H1 (cell line): ENCODE measurements at regions not wholly inside any gene's neighbourhood (a gene's known extent, or its start where the extent isn't known, plus 50 kb on each side); places are given as distances from the start of the nearest gene placed in this dataset.

Experiments used
- CTCF ChIA-PET: fragments of 300-600 bp; sonication (Branson Sonifier 250); formaldehyde crosslinking; loops from one replicate; lab custom pipeline; 2021; ENCODE audit not compliant: partially characterized antibody; lab: Charles Lee
- POLR2A ChIA-PET: fragments of 300-600 bp; sonication (Branson Sonifier 250); formaldehyde crosslinking; loops from one replicate; lab custom pipeline; 2021; ENCODE audit warnings: inconsistent platforms; ENCODE audit not compliant: partially characterized antibody; lab: Charles Lee
- DNase-seq, 2 experiments: peaks; one replicate each; pipeline versions ENCODE4 v3.0.0 to v3.0.0-alpha.2; 2010 to 2022; ENCODE audit warnings: low spot score in 2 of 2, low read depth in 1 of 2, mixed read lengths in 1 of 2
- FAIRE-seq: peaks from 2 replicates; lab custom pipeline; 2011; peaks lifted over from hg19 to GRCh38; lab: Jason Lieb, UNC
- H2AFZ ChIP-seq: 2 replicates; pipeline ENCODE4 v1.8.1; 2012; ENCODE audit warnings: low read length, inconsistent platforms
- H2AK5ac ChIP-seq: 2 replicates; pipeline ENCODE4 v1.6.1; 2013; ENCODE audit warnings: low read depth, low read length
- H2BK120ac ChIP-seq: replicated peaks from 2 replicates; pipeline ENCODE3; 2013; ENCODE audit warnings: low read depth, low read length, inconsistent platforms
- H2BK12ac ChIP-seq: 2 replicates; pipeline ENCODE4 v1.6.1; 2013; ENCODE audit warnings: low read depth, low read length
- H2BK15ac ChIP-seq: 2 replicates; pipeline ENCODE4 v1.6.1; 2013; ENCODE audit warnings: low read length
- H2BK20ac ChIP-seq: 2 replicates; pipeline ENCODE4 v1.6.1; 2013; ENCODE audit warnings: low read length
- H2BK5ac ChIP-seq: 2 replicates; pipeline ENCODE4 v1.6.1; 2013; ENCODE audit warnings: low read depth, low read length
- H3K14ac ChIP-seq: 2 replicates; pipeline ENCODE4 v1.6.1; 2013; ENCODE audit warnings: inconsistent platforms; ENCODE audit not compliant: insufficient read length
- H3K18ac ChIP-seq: 2 replicates; pipeline ENCODE4 v1.6.1; 2013; ENCODE audit warnings: low read length; ENCODE audit errors: extremely low read depth
- H3K23ac ChIP-seq: 2 replicates; pipeline ENCODE4 v1.6.1; 2013; ENCODE audit warnings: inconsistent platforms; ENCODE audit not compliant: insufficient read length
- H3K23me2 ChIP-seq: 2 replicates; pipeline ENCODE4 v1.6.1; 2013; ENCODE audit warnings: low read depth, low read length
- H3K27ac ChIP-seq: 2 replicates; pipeline ENCODE4 v1.6.1; 2011; ENCODE audit warnings: low read depth, low read length, inconsistent platforms
- H3K27me3 ChIP-seq, 4 experiments: replicated peaks in 1 of 4; 1 replicate in 1 of 4; 2 replicates in 3 of 4; pipeline versions ENCODE4 v1.6.1 to v1.8.1; 2011 to 2013; ENCODE audit warnings: low read length in 3 of 4, mild to moderate bottlenecking in 3 of 4, inconsistent platforms in 2 of 4, mixed read lengths in 2 of 4, moderate library complexity in 1 of 4; ENCODE audit not compliant: control insufficient read depth in 3 of 4, insufficient read depth in 3 of 4; ENCODE audit errors: extremely low read depth in 1 of 4
- H3K36me3 ChIP-seq, 4 experiments: 2 replicates each; pipeline versions ENCODE4 v1.6.1 to v1.8.1; 2011 to 2013; ENCODE audit warnings: mild to moderate bottlenecking in 4 of 4, low read length in 3 of 4, moderate library complexity in 2 of 4, control low read depth in 1 of 4, inconsistent platforms in 1 of 4; ENCODE audit not compliant: insufficient read depth in 4 of 4, control insufficient read depth in 2 of 4
- H3K4ac ChIP-seq: replicated peaks from 2 replicates; pipeline ENCODE3; 2013; ENCODE audit warnings: low read length, low read depth, mixed read lengths, inconsistent platforms; ENCODE audit not compliant: insufficient read length
- H3K4me1 ChIP-seq, 4 experiments: replicated peaks in 1 of 4; 1 replicate in 1 of 4; 2 replicates in 3 of 4; pipeline versions ENCODE4 v1.6.1 to v1.8.1; 2011 to 2013; ENCODE audit warnings: low read length in 3 of 4, inconsistent platforms in 2 of 4, mixed read lengths in 1 of 4; ENCODE audit not compliant: insufficient read depth in 4 of 4, control insufficient read depth in 3 of 4
- H3K4me2 ChIP-seq, 2 experiments: 2 replicates each; pipeline versions ENCODE4 v1.6.1 to v1.8.1; 2011 to 2013; ENCODE audit warnings: low read depth in 2 of 2, low read length in 2 of 2, control low read depth in 1 of 2, inconsistent platforms in 1 of 2, mild to moderate bottlenecking in 1 of 2; ENCODE audit not compliant: insufficient read depth in 1 of 2
- H3K4me3 ChIP-seq, 4 experiments: fragments of 200-600, 300-600 bp in 1 of 4; sonication (generic), shearing (Covaris generic), sonication (Bioruptor Twin) in 1 of 4; 2 replicates each; pipeline versions ENCODE4 v1.5.1 to v1.8.1; 2011 to 2016; ENCODE audit warnings: low read length in 4 of 4, low read depth in 3 of 4, control low read depth in 2 of 4, inconsistent platforms in 2 of 4, mild to moderate bottlenecking in 2 of 4, mixed read lengths in 1 of 4, moderate library complexity in 1 of 4; ENCODE audit not compliant: insufficient read depth in 2 of 4; ENCODE audit errors: extremely low read depth in 1 of 4
- H3K56ac ChIP-seq: replicated peaks from 2 replicates; pipeline ENCODE3; 2013; ENCODE audit warnings: low read depth, mild to moderate bottlenecking, mixed read lengths, low read length, inconsistent platforms; ENCODE audit not compliant: insufficient read length
- H3K79me1 ChIP-seq: 2 replicates; pipeline ENCODE4 v1.6.1; 2013; ENCODE audit warnings: low read depth, low read length, control low read depth
- H3K79me2 ChIP-seq, 2 experiments: 2 replicates each; pipeline versions ENCODE4 v1.6.1 to v1.8.1; 2012 to 2013; ENCODE audit warnings: low read length in 2 of 2, mild to moderate bottlenecking in 2 of 2, inconsistent platforms in 1 of 2; ENCODE audit not compliant: insufficient read depth in 2 of 2, control insufficient read depth in 1 of 2
- H3K9ac ChIP-seq, 4 experiments: replicated peaks in 1 of 4; 1 replicate in 1 of 4; 2 replicates in 3 of 4; pipeline versions ENCODE4 v1.6.1 to v1.8.1; 2011 to 2013; ENCODE audit warnings: low read depth in 3 of 4, low read length in 3 of 4, control low read depth in 2 of 4, mild to moderate bottlenecking in 2 of 4, moderate library complexity in 2 of 4, inconsistent platforms in 1 of 4; ENCODE audit errors: extremely low read depth in 1 of 4
- H3K9me3 ChIP-seq, 2 experiments: 2 replicates each; pipeline versions ENCODE4 v1.6.1 to v1.8.1; 2012 to 2013; ENCODE audit warnings: mild to moderate bottlenecking in 2 of 2, moderate library complexity in 2 of 2, control low read depth in 1 of 2, inconsistent platforms in 1 of 2, low read depth in 1 of 2, low read length in 1 of 2, mixed read lengths in 1 of 2; ENCODE audit not compliant: insufficient read depth in 2 of 2
- H4K20me1 ChIP-seq, 2 experiments: replicated peaks in 1 of 2; 2 replicates each; pipeline versions ENCODE3 to v1.8.1; 2011 to 2013; ENCODE audit warnings: inconsistent platforms in 2 of 2, low read length in 2 of 2, mild to moderate bottlenecking in 1 of 2; ENCODE audit not compliant: insufficient read depth in 2 of 2, control insufficient read depth in 1 of 2
- H4K5ac ChIP-seq: 2 replicates; pipeline ENCODE4 v1.6.1; 2013; ENCODE audit warnings: low read length, low read depth, mixed read lengths, inconsistent platforms; ENCODE audit not compliant: insufficient read length
- H4K8ac ChIP-seq: 2 replicates; pipeline ENCODE4 v1.8.0; 2013; ENCODE audit warnings: mild to moderate bottlenecking, moderate library complexity, low read length, inconsistent platforms; ENCODE audit not compliant: insufficient read depth; ENCODE audit errors: extremely low read depth
- H4K91ac ChIP-seq: replicated peaks from 2 replicates; pipeline ENCODE3; 2013; ENCODE audit warnings: low read length, mixed read lengths, inconsistent platforms; ENCODE audit not compliant: insufficient read length
- CBX5 ChIP-seq: fragments of 300-800, 300-1000 bp; sonication (generic); IDR thresholded peaks from 2 replicates; pipeline ENCODE4 v1.7.1; 2016; ENCODE audit warnings: antibody characterized with exemption, low read length, low read depth
- CEBPB ChIP-seq: IDR thresholded peaks from 2 replicates; pipeline ENCODE4 v1.6.1; 2012; ENCODE audit warnings: low read depth, low read length
- EZH2 ChIP-seq: fragments of 200-600 bp; sonication (generic); IDR thresholded peaks from 2 replicates; pipeline ENCODE4 v1.7.1; 2012; ENCODE audit warnings: low read depth, mild to moderate bottlenecking, moderate library complexity, low read length, inconsistent platforms; ENCODE audit not compliant: severe bottlenecking
- GTF2F1 ChIP-seq: IDR thresholded peaks from 2 replicates; pipeline ENCODE4 v1.6.1; 2012; ENCODE audit warnings: low read depth, low read length, improper control_type of control experiment, borderline replicate concordance
- NANOG ChIP-seq: IDR thresholded peaks from 2 replicates; pipeline ENCODE4 v1.6.1; 2011; ENCODE audit warnings: low read length, low read depth, mild to moderate bottlenecking, inconsistent platforms; ENCODE audit not compliant: insufficient read depth, poor library complexity, severe bottlenecking
- POLR2AphosphoS5 ChIP-seq: IDR thresholded peaks from 2 replicates; pipeline ENCODE4 v1.6.1; 2011; ENCODE audit warnings: low read depth, low read length
- RNF2 ChIP-seq: fragments of 200-900, 300-1000 bp; sonication (generic); IDR thresholded peaks from 2 replicates; pipeline ENCODE4 v1.7.1; 2016; ENCODE audit warnings: borderline replicate concordance, low read depth, mild to moderate bottlenecking, antibody characterized with exemption, low read length; ENCODE audit not compliant: poor library complexity, severe bottlenecking; ENCODE audit errors: missing control alignments
- TBP ChIP-seq: IDR thresholded peaks from 2 replicates; pipeline ENCODE4 v1.6.1; 2011; ENCODE audit warnings: low read depth, low read length, improper control_type of control experiment
- WGBS, 2 experiments: shearing (Covaris generic) in 1 of 2; methylation state at CpG; one replicate each; pipeline versions ENCODE4 v1.1.6 to v1.1.7; 2013 to 2015; ENCODE audit warnings: low lambda C conversion rate in 2 of 2, mixed read lengths in 2 of 2, inconsistent platforms in 1 of 2, low coverage in 1 of 2, missing lambda C conversion rate in 1 of 2; ENCODE audit not compliant: insufficient replicate concordance in 2 of 2, insufficient coverage in 1 of 2, insufficient read length in 1 of 2; ENCODE audit errors: extremely low coverage in 1 of 2, missing lambda C conversion rate in 1 of 2; 5-methylcytosine and 5-hydroxymethylcytosine counted together

DNA sequence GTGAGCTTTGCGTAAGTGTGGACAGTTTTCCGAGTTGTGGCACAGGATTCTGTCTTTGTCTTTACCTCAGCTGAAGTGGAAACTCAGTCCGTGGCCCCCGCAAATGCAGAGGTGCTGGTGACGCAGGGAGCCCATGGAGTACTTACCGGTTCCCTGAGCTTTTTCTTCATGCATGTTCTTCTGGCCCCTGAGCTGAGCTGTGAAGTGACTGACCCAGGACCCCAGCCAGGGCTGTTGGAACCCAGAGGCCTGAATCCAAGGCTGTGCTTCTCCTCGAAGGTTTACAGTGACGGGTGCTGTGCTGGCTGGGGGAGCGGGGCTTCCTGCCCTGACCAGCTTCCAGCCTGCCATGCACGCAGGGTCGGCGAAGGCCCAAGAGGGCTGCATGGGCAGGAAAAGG lies 223.5 kb downstream of the GLRX3 start:
- Histone ChIP-seq H3K79me1 (no peaks in the 10 kb centered on the region), H3K79me2 (no peaks in the 10 kb centered on the region), H2AK5ac (no peak overlapping the region), H2BK20ac (no peak overlapping the region), H3K27me3 (no peaks in the 10 kb centered on the region), H3K14ac (no peak overlapping the region), H4K8ac (no peak overlapping the region; the same call in 1 of the 2 replicates)
- CTCF ChIA-PET = interaction anchor here (1.4 to 1.5 kb wide), 2 partner anchors 14 to 17 kb away, joined by 3 to 5 read pairs; no protein-coding TSS in a partner anchor
- TF ChIP-seq GTF2F1 (no peak), NANOG (no peak), TBP (no peak), RNF2 (no peak), POLR2AphosphoS5 (no peak), CBX5 (no peak), CEBPB (no peak), EZH2 (no peak)
- TF ChIP-seq, all 59 proteins: peak for 0
- H3K4me3 ChIP-seq = no peak overlapping the region
- POLR2A ChIA-PET = no interaction called here
- FAIRE-seq = no peak
- H2BK15ac ChIP-seq = no peak overlapping the region
- no peak overlapping the region for H2BK120ac ChIP-seq
- WGBS, 2 experiments = 94% methylated on average over 11 of the region's 12 CpGs; no CpG with 5 or more reads in 1 of the 2 experiments
- H3K23me2 ChIP-seq = no peaks in the 10 kb centered on the region
- H2BK5ac ChIP-seq = no peak overlapping the region
- no peak overlapping the region for H3K4me2 ChIP-seq
- H2BK12ac ChIP-seq = no peak overlapping the region
- H3K56ac ChIP-seq = no peak overlapping the region
- no peaks in the 10 kb centered on the region for H3K36me3 ChIP-seq
- H4K91ac ChIP-seq = no peak overlapping the region
- H4K20me1 ChIP-seq = peaks cover 0 to 1% of the 10 kb centered on the region in 2 experiments
- no peak for DNase-seq
- no peak overlapping the region for H3K9ac ChIP-seq
- H4K5ac ChIP-seq = no peak overlapping the region
- H2AFZ ChIP-seq = no peak overlapping the region
- no peaks in the 10 kb centered on the region for H3K9me3 ChIP-seq
- peaks cover 0 to 4% (median 0%) of the 10 kb centered on the region in 4 experiments; a peak in 1 of 7 replicates for H3K4me1 ChIP-seq
- no peak overlapping the region for H3K18ac ChIP-seq
- no peak overlapping the region for H3K23ac ChIP-seq
- no peak overlapping the region for H3K27ac ChIP-seq
- H3K4ac ChIP-seq = no peak overlapping the region
